IPS DF 4.7 (cell line): ENCODE measurements at regions not wholly inside any gene's neighbourhood (a gene's known extent, or its start where the extent isn't known, plus 50 kb on each side); places are given as distances from the start of the nearest gene placed in this dataset.

Source experiments
- DNase-seq: peaks from one replicate; pipeline ENCODE4 v3.0.0-alpha.2; 2013; ENCODE audit warnings: low spot score; ENCODE audit errors: extremely low read depth

DNA sequence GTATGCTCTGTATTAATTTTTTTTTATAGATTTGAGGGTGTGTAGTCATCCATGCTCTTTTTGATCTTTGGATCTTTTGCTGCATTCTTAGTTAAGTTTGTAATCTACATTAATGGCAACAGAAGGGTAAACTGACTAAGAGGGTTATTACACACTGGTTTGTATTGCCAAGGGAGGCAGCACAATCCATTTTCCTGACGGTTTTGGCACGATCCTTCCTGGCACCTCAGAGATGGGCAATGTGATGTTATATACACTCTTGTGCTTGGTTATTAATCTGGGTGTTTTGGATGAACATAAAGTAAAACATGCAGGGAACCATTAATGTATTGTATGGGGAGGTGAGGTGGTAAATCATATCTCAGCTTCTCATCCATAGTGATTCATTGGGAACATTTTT is 98.8 kb upstream of the SLC38A2 start:
- DNase-seq: no peak

- no peak for DNase-seq
Measured at GRCh38 chr12:46470975-46471374, 98.4 kb upstream of the SLC38A2 start.

GRCh38 chr12:46470036-46470627 is 97.6 kb upstream of the SLC38A2 start:
- DNase-seq: no peak

- DNase-seq: no peak
Measured at GRCh38 chr12:46468813-46469212, 96.2 kb upstream of the SLC38A2 start.

GRCh38 chr12:46468160-46468559 is 95.6 kb upstream of the SLC38A2 start:
- DNase-seq: no peak

- no peak for DNase-seq
Measured at GRCh38 chr12:46465307-46465706, 92.7 kb upstream of the SLC38A2 start.

GRCh38 chr12:46464863-46465262 is 92.3 kb upstream of the SLC38A2 start:
- DNase-seq: no peak

GRCh38 chr12:46462641-46463355 is 90.2 kb upstream of the SLC38A2 start:
- DNase-seq: no peak

GRCh38 chr12:46461907-46462640 is 89.5 kb upstream of the SLC38A2 start:
- no peak for DNase-seq

DNA sequence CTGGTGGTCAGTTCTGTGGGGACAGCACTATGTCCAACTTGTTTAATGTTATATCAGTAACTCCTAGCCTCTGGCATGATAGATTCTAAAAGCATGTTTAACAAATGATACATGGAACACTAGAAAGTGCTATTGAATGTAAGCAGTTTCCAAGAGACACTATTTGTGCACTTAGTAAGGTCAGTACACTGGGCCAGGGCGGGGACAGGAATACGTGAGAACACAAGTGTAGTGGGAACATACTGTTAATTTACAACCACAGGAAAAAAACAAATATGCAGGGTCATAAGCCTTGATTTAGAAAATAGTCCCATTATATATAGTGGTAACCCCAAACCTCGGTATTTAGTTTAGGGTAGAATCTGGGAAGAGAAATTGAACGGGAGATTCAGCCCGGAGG is 88.9 kb upstream of the SLC38A2 start:
- DNase-seq: no peak

- DNase-seq: no peak
Measured at GRCh38 chr12:46460682-46461210, 88.2 kb upstream of the SLC38A2 start.

- no peak for DNase-seq
Measured at GRCh38 chr12:46459861-46460545, 87.4 kb upstream of the SLC38A2 start.

GRCh38 chr12:46459111-46459510 is 86.5 kb upstream of the SLC38A2 start:
- DNase-seq: peak; percentile 33

DNA sequence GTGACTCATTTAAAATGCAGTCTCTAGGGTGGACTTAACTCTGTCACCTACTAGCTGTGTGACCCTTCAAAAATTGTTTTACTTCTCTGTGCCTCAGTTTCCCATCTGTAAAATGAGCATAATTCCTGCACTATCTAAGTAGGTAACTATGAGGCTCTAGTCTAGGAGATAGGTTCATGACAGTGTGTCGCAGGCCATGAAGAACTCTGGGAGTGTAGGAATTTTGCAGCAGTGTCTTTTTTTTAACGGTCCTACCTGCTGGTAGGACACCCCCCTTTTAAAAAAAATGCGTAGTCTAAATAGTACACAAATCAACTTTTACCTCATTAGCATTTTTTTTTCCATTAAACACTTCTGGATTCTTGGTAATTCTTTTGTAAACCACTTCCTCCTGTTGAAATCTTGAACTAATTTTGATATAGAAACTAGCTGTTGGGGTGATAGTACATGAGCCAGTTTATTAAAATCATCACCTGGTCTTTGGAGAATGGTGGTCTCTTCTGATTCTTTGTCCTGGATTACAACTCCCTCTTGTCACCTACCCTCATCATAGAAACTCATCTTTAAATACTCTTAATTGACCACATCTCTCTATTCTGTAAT is 86.0 kb upstream of the SLC38A2 start:
- DNase-seq: no peak

DNA sequence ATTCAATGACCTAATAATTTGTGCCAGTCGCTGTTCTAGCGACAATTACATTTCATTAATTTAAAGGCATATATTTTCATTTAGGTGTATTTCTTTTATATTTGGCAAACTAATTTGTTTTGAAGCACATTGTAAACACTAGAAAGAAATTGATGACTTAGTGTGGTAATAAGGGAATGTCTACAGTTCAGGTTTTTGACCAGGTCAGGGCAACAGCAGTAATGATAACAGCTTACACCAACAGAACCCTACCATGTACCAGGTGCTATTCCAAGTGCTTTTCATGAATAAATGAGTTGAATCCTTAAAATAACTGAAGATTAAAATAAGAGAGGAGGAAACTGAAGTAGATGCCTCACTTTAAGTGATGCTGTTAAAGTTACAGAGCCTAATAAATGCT is 85.4 kb upstream of the SLC38A2 start:
- DNase-seq: no peak

DNA sequence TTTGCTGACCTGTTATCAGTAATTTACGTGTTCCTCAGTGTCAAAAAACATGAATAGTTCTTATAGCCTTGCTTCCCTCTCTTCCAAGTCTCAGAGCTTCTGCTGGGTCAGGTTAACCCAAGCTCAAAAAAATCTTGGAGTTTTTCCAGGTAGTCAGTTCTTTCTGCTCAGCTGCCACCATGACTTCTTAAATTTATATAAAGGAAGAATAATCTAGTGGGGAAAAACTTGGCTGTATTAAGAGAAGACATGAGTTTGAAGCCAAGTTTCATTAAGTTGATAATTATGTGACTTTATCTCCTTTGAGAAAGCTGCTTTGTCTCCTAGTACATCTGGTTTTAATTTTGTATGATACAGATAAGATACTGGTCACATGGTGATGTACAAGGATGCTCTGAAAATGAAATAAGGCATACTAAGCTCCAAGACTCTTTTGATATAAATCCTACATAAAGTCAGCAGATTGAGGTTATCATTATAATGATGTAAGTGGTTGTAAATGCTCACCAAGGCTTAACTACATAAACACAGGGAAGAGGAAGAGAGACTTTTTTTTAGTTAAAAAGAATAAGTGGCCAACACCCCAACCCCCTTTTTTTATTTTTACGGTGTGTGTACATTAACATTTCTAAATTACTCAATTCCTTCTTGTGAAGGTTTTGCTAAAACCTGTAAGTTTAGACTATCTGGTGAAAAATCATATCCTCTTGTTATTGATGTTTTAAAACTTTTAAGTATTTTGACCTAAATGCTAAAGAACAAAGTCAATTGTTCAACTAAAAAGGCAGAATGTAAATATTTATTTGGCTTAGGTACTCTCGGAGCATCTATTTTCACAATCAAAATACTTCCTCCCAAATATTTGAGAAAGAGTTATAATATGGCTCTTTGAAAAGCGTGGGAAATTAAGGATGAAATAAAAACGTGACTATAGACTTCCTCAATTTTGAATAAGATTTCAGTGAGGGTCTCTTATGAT is 84.1 kb upstream of the SLC38A2 start:
- no peak for DNase-seq

- DNase-seq: no peak
Measured at GRCh38 chr12:46455648-46456352, 83.2 kb upstream of the SLC38A2 start.

DNA sequence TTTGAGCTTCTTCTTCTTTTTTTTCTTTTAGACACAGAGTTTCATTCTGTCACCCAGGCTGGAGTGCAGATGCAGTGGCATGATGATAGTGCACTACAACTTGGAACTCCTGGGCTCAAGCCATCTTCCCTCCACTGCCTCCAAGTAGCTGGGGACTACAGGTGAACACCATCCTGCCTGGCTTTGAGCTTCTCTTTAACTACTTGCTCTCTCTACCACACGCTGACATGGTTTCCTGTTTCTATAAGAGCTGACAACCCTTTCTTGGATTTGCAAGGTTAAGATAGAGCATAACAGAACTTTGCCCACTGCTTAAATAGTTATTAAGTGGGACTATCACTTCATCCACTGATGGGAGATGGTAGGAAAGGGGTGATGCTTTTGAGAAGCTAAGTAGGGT is 82.4 kb upstream of the SLC38A2 start:
- no peak for DNase-seq

DNA sequence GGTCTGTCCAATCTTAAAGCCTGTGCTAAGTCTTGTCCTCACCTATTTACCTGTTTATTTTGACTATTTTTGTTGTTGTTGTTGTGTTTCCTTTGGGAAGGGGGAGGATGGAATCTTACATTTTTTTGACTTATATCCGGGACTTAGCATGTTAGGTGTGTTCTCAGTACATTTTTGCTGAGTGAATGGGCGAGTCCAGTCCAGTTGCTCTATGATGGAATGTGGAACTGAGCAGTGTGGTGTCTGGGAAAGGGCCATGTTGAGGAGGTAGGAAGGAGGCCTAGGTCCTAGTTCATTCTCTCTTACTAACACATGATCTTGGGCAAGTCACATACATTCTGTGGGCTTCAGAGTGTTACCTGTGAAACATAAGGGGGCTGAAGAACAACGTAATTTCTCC is 80.9 kb upstream of the SLC38A2 start:
- no peak for DNase-seq

DNA sequence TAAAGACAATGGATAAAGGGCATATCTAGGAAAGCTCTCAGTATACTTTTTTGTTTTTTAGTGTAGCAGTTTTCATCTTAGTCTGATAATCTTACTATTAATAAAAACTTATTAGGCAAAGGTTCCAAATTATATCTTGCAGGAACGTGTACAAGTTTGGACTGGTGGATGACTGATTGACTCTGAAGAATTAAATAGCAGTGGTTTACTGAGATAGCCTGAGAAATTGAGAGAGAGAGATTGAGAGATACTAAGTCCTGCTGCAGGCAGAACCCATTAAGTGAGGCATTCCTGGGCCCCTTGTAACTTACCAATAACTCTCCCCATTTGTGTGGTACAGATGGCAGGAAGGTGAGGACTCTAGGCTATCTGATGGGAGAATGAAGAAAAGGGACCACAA is 80.2 kb upstream of the SLC38A2 start:
- no peak for DNase-seq
